Calu3 (cell line): ENCODE measurements at regions not wholly inside any gene's neighbourhood (a gene's known extent, or its start where the extent isn't known, plus 50 kb on each side); places are given as distances from the start of the nearest gene placed in this dataset.

Experiments used
- BruUV-seq: library from RNA; stranded (reverse); fragments of 400-500 nt; replicated peaks from 2 replicates; lab custom pipeline; 2021; lab: Mats Ljungman, UMichigan
- CTCF ChIA-PET: fragments of 300-600 bp; sonication (Branson Sonifier 250); formaldehyde crosslinking; loops from one replicate; lab custom pipeline; 2022; ENCODE audit warnings: antibody characterized with exemption; lab: Charles Lee
- DNase-seq: peaks from one replicate; pipeline ENCODE4 v3.0.0; 2022
- H3K27ac Mint-ChIP-seq: one replicate; pipeline ENCODE4 v1.8.0; 2022; ENCODE audit warnings: mixed read lengths; ENCODE audit not compliant: unreplicated experiment
- H3K27me3 Mint-ChIP-seq: one replicate; pipeline ENCODE4 v1.8.0; 2022; ENCODE audit warnings: mixed read lengths; ENCODE audit not compliant: unreplicated experiment
- H3K36me3 Mint-ChIP-seq: one replicate; pipeline ENCODE4 v1.8.0; 2022; ENCODE audit warnings: mild to moderate bottlenecking, moderate library complexity, mixed read lengths; ENCODE audit not compliant: insufficient read depth, unreplicated experiment
- H3K4me1 Mint-ChIP-seq: one replicate; pipeline ENCODE4 v1.8.0; 2022; ENCODE audit warnings: mild to moderate bottlenecking, low read depth, mixed read lengths; ENCODE audit not compliant: unreplicated experiment
- H3K4me3 Mint-ChIP-seq: one replicate; pipeline ENCODE4 v1.8.0; 2022; ENCODE audit warnings: mild to moderate bottlenecking, low read depth, moderate library complexity, mixed read lengths; ENCODE audit not compliant: unreplicated experiment
- H3K9me3 Mint-ChIP-seq: one replicate; pipeline ENCODE4 v1.8.0; 2022; ENCODE audit warnings: low read depth, mixed read lengths; ENCODE audit not compliant: unreplicated experiment
- intact Hi-C: fragments of 100-400 bp; cut with micrococcal nuclease; formaldehyde crosslinking; loops from one replicate; pipeline ENCODE4 v1.10.0; 2022; ENCODE audit not compliant: unreplicated experiment
- TF ChIP-seq, protein P1 (sequence below): fragments of 200-600 bp; IDR thresholded peaks from one replicate; pipeline ENCODE4 v1.8.0; 2022; ENCODE audit warnings: antibody characterized with exemption; ENCODE audit not compliant: unreplicated experiment

DNA sequence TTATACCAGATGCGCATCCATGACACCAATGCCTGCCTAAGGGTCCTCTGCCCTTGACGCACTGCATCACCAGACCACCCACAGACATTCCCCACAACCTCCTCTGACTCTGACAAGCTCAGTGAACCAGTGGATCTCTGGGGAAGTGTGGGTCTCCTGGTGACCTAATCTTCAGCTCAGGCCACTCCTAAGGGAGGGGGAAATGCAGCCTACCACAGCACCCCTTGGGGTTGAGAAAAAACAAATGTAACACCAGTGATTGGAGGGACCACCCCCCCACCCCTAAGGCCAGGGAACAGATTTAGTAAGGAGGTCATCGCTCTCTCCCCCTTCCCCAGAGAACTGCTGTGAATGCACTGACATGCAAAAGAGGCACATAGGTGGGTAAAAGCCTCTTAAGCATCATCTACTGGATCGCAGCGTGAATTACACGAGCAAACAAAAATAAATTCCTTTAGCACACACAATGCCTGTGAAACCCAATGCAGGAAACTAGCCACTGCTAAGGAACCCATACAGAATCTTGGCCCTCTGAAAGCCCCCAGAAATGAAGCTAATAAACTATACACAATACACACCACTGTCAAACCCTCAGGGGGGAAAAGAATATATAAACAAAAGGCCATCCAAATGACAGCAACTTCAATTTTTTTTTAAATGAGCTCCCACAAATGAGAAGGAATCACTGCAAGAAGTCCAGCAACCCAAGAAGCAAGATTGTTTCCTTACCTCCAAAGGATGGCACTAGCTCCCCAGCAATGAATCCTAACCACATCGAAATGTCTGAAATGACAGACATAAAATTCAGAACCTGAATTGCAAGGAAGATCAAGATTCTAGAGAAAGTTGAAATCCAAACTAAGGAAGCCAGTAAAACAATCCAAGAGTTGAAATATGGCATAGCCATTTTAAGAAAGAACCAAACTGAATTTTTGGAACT is 513.7 kb upstream of the PTGER4 start:
- Mint-ChIP-seq H3K27me3 (no peaks in the 10 kb centered on the region), H3K4me3 (no peak overlapping the region), H3K4me1 (peaks cover 14% of the 10 kb centered on the region), H3K9me3 (peaks cover 4% of the 10 kb centered on the region), H3K36me3 (no peaks in the 10 kb centered on the region), H3K27ac (no peak overlapping the region)
- TF ChIP-seq, protein P1, sequence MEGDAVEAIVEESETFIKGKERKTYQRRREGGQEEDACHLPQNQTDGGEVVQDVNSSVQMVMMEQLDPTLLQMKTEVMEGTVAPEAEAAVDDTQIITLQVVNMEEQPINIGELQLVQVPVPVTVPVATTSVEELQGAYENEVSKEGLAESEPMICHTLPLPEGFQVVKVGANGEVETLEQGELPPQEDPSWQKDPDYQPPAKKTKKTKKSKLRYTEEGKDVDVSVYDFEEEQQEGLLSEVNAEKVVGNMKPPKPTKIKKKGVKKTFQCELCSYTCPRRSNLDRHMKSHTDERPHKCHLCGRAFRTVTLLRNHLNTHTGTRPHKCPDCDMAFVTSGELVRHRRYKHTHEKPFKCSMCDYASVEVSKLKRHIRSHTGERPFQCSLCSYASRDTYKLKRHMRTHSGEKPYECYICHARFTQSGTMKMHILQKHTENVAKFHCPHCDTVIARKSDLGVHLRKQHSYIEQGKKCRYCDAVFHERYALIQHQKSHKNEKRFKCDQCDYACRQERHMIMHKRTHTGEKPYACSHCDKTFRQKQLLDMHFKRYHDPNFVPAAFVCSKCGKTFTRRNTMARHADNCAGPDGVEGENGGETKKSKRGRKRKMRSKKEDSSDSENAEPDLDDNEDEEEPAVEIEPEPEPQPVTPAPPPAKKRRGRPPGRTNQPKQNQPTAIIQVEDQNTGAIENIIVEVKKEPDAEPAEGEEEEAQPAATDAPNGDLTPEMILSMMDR, result no peak
- intact Hi-C loops, result loop anchor here (5.0 to 10.0 kb wide), 2 partner anchors 451 to 521 kb away; no protein-coding TSS in a partner anchor
- CTCF ChIA-PET, result interaction anchor here (0.6 kb wide), 1 partner anchor 513 kb away, joined by 3 read pairs; the partner anchor contains the start of gene PTGER4
- DNase-seq, result no peak
- BruUV-seq, result no TSS peak

DNA sequence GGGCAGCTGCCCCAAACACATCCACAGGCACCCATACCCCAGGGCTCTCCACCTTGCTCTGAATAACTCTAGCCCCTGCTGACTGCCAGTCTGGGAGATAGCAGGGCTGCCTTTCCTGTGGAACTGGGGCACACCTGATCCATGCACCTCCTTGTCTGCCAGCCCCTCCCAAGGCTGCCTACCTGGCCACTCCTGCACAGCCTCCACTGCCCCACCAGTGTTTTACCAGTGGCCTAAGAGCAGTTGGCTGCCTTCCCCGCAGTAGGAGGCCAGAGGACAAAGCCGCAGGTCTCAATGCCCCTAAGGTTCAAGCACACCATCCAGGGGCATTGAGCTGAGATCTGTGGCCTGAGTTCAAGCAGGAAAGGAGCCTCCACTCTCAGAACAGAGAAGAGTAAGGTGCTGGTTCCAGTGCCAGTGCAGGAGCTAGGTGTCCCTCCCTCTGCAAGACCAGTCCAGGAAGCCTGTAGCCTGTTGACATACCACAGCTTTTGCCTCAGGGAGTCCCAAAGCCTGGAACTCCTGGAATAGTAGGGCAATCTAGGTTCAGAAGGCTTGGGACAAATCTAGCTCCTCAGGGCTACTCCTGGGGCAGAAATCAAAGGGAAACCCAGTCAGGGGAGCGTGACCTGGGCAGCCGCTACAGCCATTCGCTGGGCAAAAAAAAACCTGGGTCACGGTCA is 514.5 kb upstream of the PTGER4 start:
- no peaks in the 10 kb centered on the region for H3K27me3 Mint-ChIP-seq
- BruUV-seq, result no TSS peak
- CTCF ChIA-PET, result no interaction called here
- H3K4me3 Mint-ChIP-seq, result no peak overlapping the region
- intact Hi-C loops, result loop anchor here (5.0 to 10.0 kb wide), 2 partner anchors 450 to 522 kb away; no protein-coding TSS in a partner anchor
- H3K9me3 Mint-ChIP-seq, result peaks cover 4% of the 10 kb centered on the region
- H3K4me1 Mint-ChIP-seq, result peaks cover 14% of the 10 kb centered on the region
- no peaks in the 10 kb centered on the region for H3K36me3 Mint-ChIP-seq
- H3K27ac Mint-ChIP-seq, result no peak overlapping the region
- no peak for DNase-seq
- TF ChIP-seq, protein P1, result no peak

DNA sequence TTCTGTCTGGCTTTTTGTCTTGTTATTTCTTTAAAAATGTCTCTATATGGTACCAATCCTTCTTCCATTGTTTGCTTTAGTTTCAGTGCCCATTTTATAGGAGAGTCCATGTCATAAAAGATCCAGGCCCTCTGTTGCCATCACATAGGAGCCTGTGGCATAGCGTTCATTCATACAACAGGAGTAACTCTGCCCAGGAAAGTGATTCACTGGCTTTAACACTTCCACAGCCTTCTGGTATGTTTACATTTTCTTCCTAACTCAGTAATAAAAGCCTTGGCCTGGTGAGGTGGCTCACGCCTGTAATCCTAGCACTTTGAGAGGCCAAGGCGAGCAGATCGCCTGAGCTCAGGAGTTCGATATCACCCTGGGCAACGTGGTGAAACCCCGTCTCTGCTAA is 519.3 kb upstream of the PTGER4 start:
- Mint-ChIP-seq H3K9me3 (no peaks in the 10 kb centered on the region), H3K4me3 (no peak overlapping the region), H3K27ac (no peak overlapping the region), H3K36me3 (no peaks in the 10 kb centered on the region), H3K4me1 (no peaks in the 10 kb centered on the region), H3K27me3 (no peaks in the 10 kb centered on the region)
- CTCF ChIA-PET, result no interaction called here
- no TSS peak for BruUV-seq
- TF ChIP-seq, protein P1, result no peak
- no peak for DNase-seq
- intact Hi-C loops, result loop anchor here (10.0 kb wide), 1 partner anchor 446 kb away; no protein-coding TSS in a partner anchor

DNA sequence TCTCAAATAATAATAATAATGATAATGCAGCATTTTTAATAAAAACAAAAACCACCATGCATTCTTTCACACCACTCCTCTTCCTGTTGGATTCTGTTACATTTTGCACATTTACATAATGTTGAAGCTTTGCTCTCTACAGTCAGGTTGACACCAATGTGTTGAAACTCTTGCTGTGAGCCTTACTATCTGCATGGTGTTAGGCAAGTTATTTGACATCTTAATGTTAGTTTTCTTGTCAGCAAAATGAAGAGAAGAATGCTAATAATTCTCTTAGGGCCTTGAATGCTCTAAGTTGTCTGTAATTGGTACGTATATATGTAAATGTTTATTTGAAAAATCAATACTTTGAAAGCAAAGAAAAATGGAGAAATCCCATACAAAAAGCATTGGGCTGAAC is 525.5 kb upstream of the PTGER4 start:
- Mint-ChIP-seq H3K36me3 (no peaks in the 10 kb centered on the region), H3K27ac (no peak overlapping the region), H3K27me3 (no peaks in the 10 kb centered on the region), H3K4me3 (no peak overlapping the region), H3K9me3 (no peaks in the 10 kb centered on the region), H3K4me1 (no peaks in the 10 kb centered on the region)
- no peak for DNase-seq
- CTCF ChIA-PET, result no interaction called here
- intact Hi-C loops, result no loop called here
- BruUV-seq, result no TSS peak
- TF ChIP-seq, protein P1, result no peak
